CD14-positive monocyte (primary cell): ENCODE measurements at regions not wholly inside any gene's neighbourhood (a gene's known extent, or its start where the extent isn't known, plus 50 kb on each side); places are given as distances from the start of the nearest gene placed in this dataset.

Source experiments
- DNase-seq, 3 donors: peaks; one replicate each; pipeline ENCODE4 v3.0.0-alpha.2; 2011 to 2022
- H2AFZ ChIP-seq: 2 replicates; pipeline ENCODE4 v1.6.0; 2012; ENCODE audit warnings: mild to moderate bottlenecking, low read depth, low read length, inconsistent platforms; ENCODE audit not compliant: insufficient read depth, poor library complexity, severe bottlenecking
- H3K27ac ChIP-seq, 2 donors: 1 replicate in 1 of 2; 2 replicates in 1 of 2; pipeline ENCODE4 v1.5.1; 2012 to 2013; ENCODE audit warnings: low read length in 2 of 2, control low read depth in 1 of 2, inconsistent platforms in 1 of 2, low read depth in 1 of 2, mild to moderate bottlenecking in 1 of 2
- H3K27me3 ChIP-seq, 2 donors: one replicate each; pipeline versions ENCODE4 v1.6.0 to v1.6.1; 2011 to 2013; ENCODE audit warnings: low read length in 2 of 2; ENCODE audit not compliant: control insufficient read depth in 2 of 2, insufficient read depth in 2 of 2
- H3K36me3 ChIP-seq, 2 donors: replicated peaks in 1 of 2; 1 replicate in 1 of 2; 2 replicates in 1 of 2; pipeline versions ENCODE4 v1.5.1 to v1.6.1; 2012 to 2013; ENCODE audit warnings: low read length in 2 of 2, control low read depth in 1 of 2, inconsistent platforms in 1 of 2, mild to moderate bottlenecking in 1 of 2; ENCODE audit not compliant: insufficient read depth in 2 of 2, control insufficient read depth in 1 of 2
- H3K4me1 ChIP-seq, 2 donors: 1 replicate in 1 of 2; 2 replicates in 1 of 2; pipeline versions ENCODE4 v1.5.1 to v1.6.1; 2012 to 2013; ENCODE audit warnings: low read length in 2 of 2, control low read depth in 1 of 2, inconsistent platforms in 1 of 2, mild to moderate bottlenecking in 1 of 2, moderate library complexity in 1 of 2; ENCODE audit not compliant: insufficient read depth in 2 of 2, control insufficient read depth in 1 of 2
- H3K4me2 ChIP-seq: replicated peaks from 2 replicates; pipeline ENCODE3; 2012; ENCODE audit warnings: low read length, moderate library complexity, mild to moderate bottlenecking; ENCODE audit not compliant: poor library complexity, severe bottlenecking; ENCODE audit errors: extremely low read depth
- H3K4me3 ChIP-seq, 3 experiments: fragments of 200-600 bp in 1 of 3; sonication (generic) in 1 of 3; replicated peaks in 1 of 3; 1 replicate in 2 of 3; 2 replicates in 1 of 3; pipeline ENCODE4 v1.5.1; 2011 to 2013; ENCODE audit warnings: low read length in 3 of 3, mild to moderate bottlenecking in 3 of 3, control low read depth in 2 of 3, low read depth in 2 of 3, inconsistent platforms in 1 of 3, moderate library complexity in 1 of 3
- H3K79me2 ChIP-seq: 2 replicates; pipeline ENCODE4 v1.6.0; 2012; ENCODE audit warnings: mild to moderate bottlenecking, control low read depth, inconsistent platforms, low read length, moderate library complexity; ENCODE audit not compliant: insufficient read depth
- H3K9ac ChIP-seq: 2 replicates; pipeline ENCODE4 v1.6.0; 2017; ENCODE audit warnings: low read length, mild to moderate bottlenecking; ENCODE audit not compliant: insufficient read depth, poor library complexity, severe bottlenecking
- H3K9me3 ChIP-seq, 2 donors: replicated peaks in 1 of 2; 1 replicate in 1 of 2; 2 replicates in 1 of 2; pipeline versions ENCODE4 v1.5.1 to v1.6.1; 2012 to 2013; ENCODE audit warnings: low read length in 2 of 2, control low read depth in 1 of 2; ENCODE audit not compliant: control insufficient read depth in 1 of 2, insufficient read depth in 1 of 2
- H4K20me1 ChIP-seq: 2 replicates; pipeline ENCODE4 v1.6.0; 2012; ENCODE audit warnings: mild to moderate bottlenecking, low read length, control low read depth, moderate library complexity; ENCODE audit not compliant: insufficient read depth
- H3K27ac Mint-ChIP-seq, 7 donors: one replicate each; pipeline ENCODE4 v1.8.0; 2020; ENCODE audit warnings: mild to moderate bottlenecking in 7 of 7, mixed read lengths in 7 of 7, moderate library complexity in 6 of 7, inconsistent platforms in 2 of 7
- H3K27me3 Mint-ChIP-seq, 3 donors: one replicate each; pipeline ENCODE4 v1.8.0; 2021 to 2022; ENCODE audit warnings: low read depth in 3 of 3, mild to moderate bottlenecking in 3 of 3, mixed read lengths in 3 of 3, moderate library complexity in 3 of 3, inconsistent platforms in 1 of 3
- H3K36me3 Mint-ChIP-seq, 2 donors: one replicate each; pipeline ENCODE4 v1.8.0; 2020; ENCODE audit warnings: mixed read lengths in 2 of 2, inconsistent platforms in 1 of 2, mild to moderate bottlenecking in 1 of 2
- H3K4me1 Mint-ChIP-seq: one replicate; pipeline ENCODE4 v1.8.0; 2020; ENCODE audit warnings: mild to moderate bottlenecking, mixed read lengths
- H3K4me3 Mint-ChIP-seq, 2 donors: one replicate each; pipeline ENCODE4 v1.8.0; 2020; ENCODE audit warnings: mild to moderate bottlenecking in 2 of 2, mixed read lengths in 2 of 2, moderate library complexity in 1 of 2
- H3K9me3 Mint-ChIP-seq, 7 donors: one replicate each; pipeline ENCODE4 v1.8.0; 2020 to 2022; ENCODE audit warnings: mixed read lengths in 7 of 7, mild to moderate bottlenecking in 6 of 7, moderate library complexity in 6 of 7, inconsistent platforms in 2 of 7
- CTCF ChIP-seq: fragments of 200-600 bp; IDR thresholded peaks from one replicate; pipeline ENCODE4 v1.8.0; 2022; ENCODE audit warnings: antibody characterized with exemption, mild to moderate bottlenecking
- WGBS: methylation state at CpG from one replicate; pipeline ENCODE4 v1.1.5; 2013; ENCODE audit warnings: missing lambda C conversion rate; ENCODE audit not compliant: insufficient coverage; 5-methylcytosine and 5-hydroxymethylcytosine counted together
- intact Hi-C, 2 donors: fragments of 100-400 bp; cut with micrococcal nuclease; formaldehyde crosslinking; loops; one replicate each; pipeline versions ENCODE4 v1.15.0 to v1.15.1; 2023

GRCh38 chr12:111185206-111185888 lies 183.5 kb downstream of the PHETA1 start:
- Histone ChIP-seq H3K27ac (no peak overlapping the region), H3K9me3 (no peaks in the 10 kb centered on the region), H3K9ac (no peak overlapping the region), H4K20me1 (no peaks in the 10 kb centered on the region), H3K4me3 (peak overlapping the region in 1 of 3 experiments; percentile 43), H3K4me2 (no peak overlapping the region), H3K79me2 (peaks cover 4% of the 10 kb centered on the region), H3K36me3 (no peaks in the 10 kb centered on the region), H3K4me1 (peaks cover 34 to 44% of the 10 kb centered on the region in 2 donors), H2AFZ (peak overlapping the region; percentile 65), H3K27me3 (no peaks in the 10 kb centered on the region)
- no peak for DNase-seq
- peaks cover 2 to 4% (median 2%) of the 10 kb centered on the region in 3 donors for H3K27me3 Mint-ChIP-seq
- H3K27ac Mint-ChIP-seq: no peak overlapping the region
- no peaks in the 10 kb centered on the region for H3K9me3 Mint-ChIP-seq
- no peak overlapping the region for H3K4me3 Mint-ChIP-seq
- 94% methylated on average over 11 of the region's 13 CpGs for WGBS
- H3K36me3 Mint-ChIP-seq: no peaks in the 10 kb centered on the region
- peaks cover 45% of the 10 kb centered on the region for H3K4me1 Mint-ChIP-seq
- TF ChIP-seq CTCF: no peak
- intact Hi-C loops: no loop called here

GRCh38 chr12:111184161-111184560 lies 184.7 kb downstream of the PHETA1 start:
- Histone ChIP-seq H3K36me3 (no peaks in the 10 kb centered on the region), H4K20me1 (no peaks in the 10 kb centered on the region), H3K9ac (no peak overlapping the region), H3K4me1 (peaks cover 44 to 54% of the 10 kb centered on the region in 2 donors), H3K27ac (no peak overlapping the region), H3K4me2 (no peak overlapping the region), H3K9me3 (no peaks in the 10 kb centered on the region), H3K27me3 (no peaks in the 10 kb centered on the region), H2AFZ (no peak overlapping the region), H3K79me2 (peaks cover 15% of the 10 kb centered on the region), H3K4me3 (no peak overlapping the region)
- Mint-ChIP-seq H3K36me3 (no peaks in the 10 kb centered on the region), H3K4me3 (no peak overlapping the region), H3K4me1 (peaks cover 57% of the 10 kb centered on the region), H3K27me3 (peaks cover 0 to 4% (median 2%) of the 10 kb centered on the region in 3 donors), H3K27ac (no peak overlapping the region), H3K9me3 (no peaks in the 10 kb centered on the region)
- DNase-seq: no peak
- intact Hi-C loops: no loop called here
- 100% methylated on average over 1 of the region's 1 CpG for WGBS
- TF ChIP-seq CTCF: no peak
